KMS-11 (cell line): ENCODE measurements at regions not wholly inside any gene's neighbourhood (a gene's known extent, or its start where the extent isn't known, plus 50 kb on each side); places are given as distances from the start of the nearest gene placed in this dataset.

Experiments used
- H2AFZ ChIP-seq: fragments of 200-600 bp; sonication (generic); 2 replicates; pipeline ENCODE4 v1.6.1; 2016; ENCODE audit warnings: antibody characterized with exemption, mixed run types, low read depth
- H3K27ac ChIP-seq: fragments of 200-600 bp; sonication (generic); 2 replicates; pipeline ENCODE4 v1.6.1; 2016; ENCODE audit warnings: mild to moderate bottlenecking, mixed run types
- H3K27me3 ChIP-seq: fragments of 200-600 bp; sonication (generic); 2 replicates; pipeline ENCODE4 v1.6.1; 2017; ENCODE audit warnings: mild to moderate bottlenecking, low read depth, mixed run types, moderate library complexity; ENCODE audit not compliant: insufficient read depth
- H3K36me3 ChIP-seq: fragments of 200-600 bp; sonication (generic); 2 replicates; pipeline ENCODE4 v1.6.1; 2017; ENCODE audit warnings: mild to moderate bottlenecking, mixed run types; ENCODE audit not compliant: insufficient read depth
- H3K4me1 ChIP-seq: fragments of 200-600 bp; sonication (generic); 2 replicates; pipeline ENCODE4 v1.6.1; 2016; ENCODE audit warnings: mild to moderate bottlenecking, low read depth, mixed run types; ENCODE audit not compliant: poor library complexity, severe bottlenecking
- H3K4me2 ChIP-seq: fragments of 200-600 bp; sonication (generic); 2 replicates; pipeline ENCODE4 v1.7.0; 2016; ENCODE audit warnings: mild to moderate bottlenecking, mixed run types
- H3K4me3 ChIP-seq: fragments of 200-600 bp; sonication (generic); IDR thresholded peaks from 2 replicates; pipeline ENCODE4 v1.6.1; 2017; ENCODE audit warnings: low read depth, low read length, mixed read lengths; ENCODE audit not compliant: insufficient read depth
- H3K79me2 ChIP-seq: fragments of 200-600 bp; sonication (generic); 2 replicates; pipeline ENCODE4 v1.6.1; 2016; ENCODE audit warnings: low read depth, mixed run types; ENCODE audit not compliant: insufficient read depth
- H3K9ac ChIP-seq: fragments of 200-600 bp; sonication (generic); 2 replicates; pipeline ENCODE4 v1.6.1; 2016; ENCODE audit warnings: mild to moderate bottlenecking, mixed run types
- H4K20me1 ChIP-seq: fragments of 200-600 bp; sonication (generic); 2 replicates; pipeline ENCODE4 v1.6.1; 2016; ENCODE audit warnings: mild to moderate bottlenecking, mixed run types; ENCODE audit not compliant: insufficient read depth
- CTCF ChIP-seq: fragments of 200-600 bp; sonication (generic); conservative IDR thresholded peaks from 2 replicates; pipeline ENCODE4 v1.6.1; 2017; ENCODE audit warnings: low read depth, mild to moderate bottlenecking, antibody characterized with exemption, low read length, moderate library complexity, mixed read lengths

GRCh38 chr3:168817177-168817576 is 721.5 kb upstream of the GOLIM4 start:
- TF ChIP-seq CTCF = no peak
- Histone ChIP-seq H3K27ac (no peak overlapping the region), H3K79me2 (no peaks in the 10 kb centered on the region), H4K20me1 (no peaks in the 10 kb centered on the region), H3K27me3 (no peaks in the 10 kb centered on the region), H3K36me3 (no peaks in the 10 kb centered on the region), H3K4me1 (no peaks in the 10 kb centered on the region), H3K9ac (no peak overlapping the region), H3K4me2 (no peak overlapping the region), H3K4me3 (no peak overlapping the region), H2AFZ (no peak overlapping the region)

GRCh38 chr3:168815946-168816345 is 720.2 kb upstream of the GOLIM4 start:
- H2AFZ ChIP-seq = no peak overlapping the region
- H3K27ac ChIP-seq = no peak overlapping the region
- TF ChIP-seq CTCF = no peak
- no peak overlapping the region for H3K9ac ChIP-seq
- no peaks in the 10 kb centered on the region for H4K20me1 ChIP-seq
- H3K4me2 ChIP-seq = no peak overlapping the region
- H3K4me1 ChIP-seq = no peaks in the 10 kb centered on the region
- H3K36me3 ChIP-seq = no peaks in the 10 kb centered on the region
- no peak overlapping the region for H3K4me3 ChIP-seq
- H3K79me2 ChIP-seq = no peaks in the 10 kb centered on the region
- H3K27me3 ChIP-seq = no peaks in the 10 kb centered on the region

- H3K36me3 ChIP-seq = no peaks in the 10 kb centered on the region
- no peaks in the 10 kb centered on the region for H4K20me1 ChIP-seq
- no peak overlapping the region for H3K27ac ChIP-seq
- H3K4me2 ChIP-seq = no peak overlapping the region
- TF ChIP-seq CTCF = no peak
- H2AFZ ChIP-seq = no peak overlapping the region
- no peaks in the 10 kb centered on the region for H3K27me3 ChIP-seq
- no peaks in the 10 kb centered on the region for H3K4me1 ChIP-seq
- H3K4me3 ChIP-seq = no peak overlapping the region
- no peaks in the 10 kb centered on the region for H3K79me2 ChIP-seq
- no peak overlapping the region for H3K9ac ChIP-seq
These were observed 717.6 kb upstream of the GOLIM4 start for GRCh38 chr3:168813225-168813802.

- Histone ChIP-seq H2AFZ (no peak overlapping the region), H3K36me3 (no peaks in the 10 kb centered on the region), H3K79me2 (no peaks in the 10 kb centered on the region), H4K20me1 (no peaks in the 10 kb centered on the region), H3K4me2 (no peak overlapping the region), H3K4me3 (no peak overlapping the region), H3K9ac (no peak overlapping the region), H3K4me1 (no peaks in the 10 kb centered on the region), H3K27me3 (no peaks in the 10 kb centered on the region), H3K27ac (no peak overlapping the region)
- no peak for TF ChIP-seq CTCF
These were observed 716.5 kb upstream of the GOLIM4 start for GRCh38 chr3:168812234-168812633.
